Upper lobe of right lung (tissue), 1 donor: ENCODE measurements at regions not wholly inside any gene's neighbourhood (a gene's known extent, or its start where the extent isn't known, plus 50 kb on each side); places are given as distances from the start of the nearest gene placed in this dataset.
"Not testable (repeated sequence)": the region's sequence is repeated elsewhere in the genome, so short reads cannot be mapped to it uniquely, and the experiment has no call there.

ENCODE experiments used
- ATAC-seq: fragments of 200-7000 bp; cut with Tn5 transposase; one replicate; pipeline ENCODE4 v1.9.1; 2020; ENCODE audit warnings: mild to moderate bottlenecking, moderate library complexity
- DNase-seq: peaks from one replicate; pipeline ENCODE4 v3.0.0-alpha.2; 2020
- H3K27ac ChIP-seq: fragments of 200-600 bp; one replicate; pipeline ENCODE4 v1.8.0; 2022
- H3K27me3 ChIP-seq: fragments of 200-600 bp; one replicate; pipeline ENCODE4 v1.8.0; 2022; ENCODE audit warnings: mild to moderate bottlenecking
- H3K36me3 ChIP-seq: fragments of 200-600 bp; one replicate; pipeline ENCODE4 v1.8.0; 2022
- H3K4me1 ChIP-seq: fragments of 200-600 bp; one replicate; pipeline ENCODE4 v1.8.0; 2022
- H3K4me3 ChIP-seq: fragments of 200-600 bp; one replicate; pipeline ENCODE4 v1.8.0; 2022; ENCODE audit warnings: mild to moderate bottlenecking
- H3K9me3 ChIP-seq: fragments of 200-600 bp; one replicate; pipeline ENCODE4 v1.8.0; 2022
- intact Hi-C: fragments of 100-400 bp; cut with DNase I; formaldehyde crosslinking; loops from one replicate; pipeline ENCODE4 v1.11.0; 2022
- TF ChIP-seq, protein P1 (sequence below): fragments of 200-600 bp; IDR thresholded peaks from one replicate; pipeline ENCODE4 v1.8.0; 2022; ENCODE audit warnings: antibody characterized with exemption
- donor health status: DM: no; HTN: yes; CAD: no; lungs with severe emphysema.

DNA sequence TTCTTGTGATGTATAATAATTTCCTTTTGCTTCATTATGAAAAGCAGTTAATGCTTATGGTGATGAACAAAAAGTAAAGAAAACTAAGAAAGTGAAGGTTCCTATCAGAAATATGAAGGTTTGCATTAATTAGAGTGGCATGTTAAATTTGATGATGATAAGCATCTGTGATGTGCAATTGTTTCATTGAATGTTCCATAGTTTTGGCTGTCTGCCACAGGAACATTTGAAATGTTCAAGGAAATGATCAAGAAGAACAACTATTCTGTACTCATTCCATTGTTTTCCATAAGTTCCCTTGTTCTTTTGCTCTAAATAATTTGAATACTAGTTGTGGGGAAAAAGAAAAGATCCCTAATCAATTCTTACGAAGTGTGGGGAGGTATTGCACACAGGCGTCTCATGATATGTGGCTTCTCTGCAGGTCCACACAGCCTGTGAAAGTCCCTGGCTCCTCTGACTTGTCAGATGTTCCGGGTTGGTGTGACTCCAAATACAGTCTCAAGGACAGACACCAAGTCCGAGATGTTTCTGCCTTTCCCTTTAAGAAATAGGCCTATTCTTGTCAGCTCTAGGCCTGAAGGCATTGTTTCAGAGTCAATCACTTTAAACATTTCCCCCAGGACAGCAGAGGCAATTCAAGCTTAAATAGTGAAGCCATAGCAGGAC lies 152.6 kb upstream of the MAST4 start:
- H3K4me3 ChIP-seq, result no peak overlapping the region

DNA sequence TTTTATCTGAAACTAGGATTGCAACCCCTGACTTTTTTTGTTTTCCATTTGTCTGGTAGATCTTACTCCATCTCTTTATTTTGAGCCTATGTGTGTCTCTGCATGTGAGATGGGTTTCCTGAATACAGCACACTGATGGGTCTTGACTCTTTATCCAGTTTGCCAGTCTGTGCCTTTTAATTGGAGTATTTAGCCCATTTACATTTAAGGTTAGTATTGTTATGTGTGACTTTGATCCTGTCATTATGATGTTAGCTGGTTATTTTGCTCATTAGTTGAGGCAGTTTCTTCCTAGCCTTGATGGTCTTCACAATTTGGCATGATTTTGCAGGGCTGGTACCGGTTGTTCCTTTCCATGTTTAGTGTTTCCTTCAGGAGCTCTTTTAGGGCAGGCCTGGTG lies 148.1 kb upstream of the MAST4 start:
- H3K27me3 ChIP-seq, result not testable (repeated sequence)

More for the DNA sequence above, 152.6 kb upstream of the MAST4 start:
- ATAC-seq (no peak), DNase-seq (no peak)
- Histone ChIP-seq H3K9me3 (no peaks in the 10 kb centered on the region), H3K27ac (no peak overlapping the region), H3K27me3 (no peaks in the 10 kb centered on the region), H3K36me3 (no peaks in the 10 kb centered on the region), H3K4me1 (peaks cover 4% of the 10 kb centered on the region)
- TF ChIP-seq, protein P1, sequence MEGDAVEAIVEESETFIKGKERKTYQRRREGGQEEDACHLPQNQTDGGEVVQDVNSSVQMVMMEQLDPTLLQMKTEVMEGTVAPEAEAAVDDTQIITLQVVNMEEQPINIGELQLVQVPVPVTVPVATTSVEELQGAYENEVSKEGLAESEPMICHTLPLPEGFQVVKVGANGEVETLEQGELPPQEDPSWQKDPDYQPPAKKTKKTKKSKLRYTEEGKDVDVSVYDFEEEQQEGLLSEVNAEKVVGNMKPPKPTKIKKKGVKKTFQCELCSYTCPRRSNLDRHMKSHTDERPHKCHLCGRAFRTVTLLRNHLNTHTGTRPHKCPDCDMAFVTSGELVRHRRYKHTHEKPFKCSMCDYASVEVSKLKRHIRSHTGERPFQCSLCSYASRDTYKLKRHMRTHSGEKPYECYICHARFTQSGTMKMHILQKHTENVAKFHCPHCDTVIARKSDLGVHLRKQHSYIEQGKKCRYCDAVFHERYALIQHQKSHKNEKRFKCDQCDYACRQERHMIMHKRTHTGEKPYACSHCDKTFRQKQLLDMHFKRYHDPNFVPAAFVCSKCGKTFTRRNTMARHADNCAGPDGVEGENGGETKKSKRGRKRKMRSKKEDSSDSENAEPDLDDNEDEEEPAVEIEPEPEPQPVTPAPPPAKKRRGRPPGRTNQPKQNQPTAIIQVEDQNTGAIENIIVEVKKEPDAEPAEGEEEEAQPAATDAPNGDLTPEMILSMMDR, result no peak
- intact Hi-C loops, result no loop called here

DNA sequence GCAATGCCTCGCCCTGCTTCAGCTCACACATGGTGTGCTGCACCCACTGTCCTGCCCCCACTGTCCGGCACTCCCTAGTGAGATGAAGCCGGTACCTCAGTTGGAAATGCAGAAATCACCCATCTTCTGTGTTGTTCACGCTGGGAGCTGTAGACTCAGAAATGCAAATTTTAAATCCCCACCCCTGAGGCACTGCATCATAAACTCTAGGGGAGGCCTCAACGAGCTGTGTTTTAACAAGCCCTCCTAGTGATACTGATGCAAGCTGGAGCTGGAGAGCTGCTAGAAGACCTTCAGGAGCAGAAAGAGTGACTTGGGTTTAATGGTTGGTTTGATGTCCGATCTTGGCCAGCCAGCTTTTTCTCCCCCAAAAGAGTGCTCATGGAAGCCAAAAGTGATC lies 146.0 kb upstream of the MAST4 start:
- no peaks in the 10 kb centered on the region for H3K4me1 ChIP-seq
- no peak for DNase-seq
- H3K9me3 ChIP-seq, result no peaks in the 10 kb centered on the region
- H3K4me3 ChIP-seq, result no peak overlapping the region
- H3K27me3 ChIP-seq, result no peaks in the 10 kb centered on the region
- no peak for ATAC-seq
- H3K36me3 ChIP-seq, result no peaks in the 10 kb centered on the region
- TF ChIP-seq, protein P1, result no peak
- intact Hi-C loops, result no loop called here
- no peak overlapping the region for H3K27ac ChIP-seq

More for the DNA sequence above, 148.1 kb upstream of the MAST4 start:
- H3K9me3 ChIP-seq, H3K36me3 ChIP-seq, H3K4me1 ChIP-seq, H3K27ac ChIP-seq, ATAC-seq, DNase-seq, intact Hi-C loops, H3K4me3 ChIP-seq: not testable (repeated sequence)

DNA sequence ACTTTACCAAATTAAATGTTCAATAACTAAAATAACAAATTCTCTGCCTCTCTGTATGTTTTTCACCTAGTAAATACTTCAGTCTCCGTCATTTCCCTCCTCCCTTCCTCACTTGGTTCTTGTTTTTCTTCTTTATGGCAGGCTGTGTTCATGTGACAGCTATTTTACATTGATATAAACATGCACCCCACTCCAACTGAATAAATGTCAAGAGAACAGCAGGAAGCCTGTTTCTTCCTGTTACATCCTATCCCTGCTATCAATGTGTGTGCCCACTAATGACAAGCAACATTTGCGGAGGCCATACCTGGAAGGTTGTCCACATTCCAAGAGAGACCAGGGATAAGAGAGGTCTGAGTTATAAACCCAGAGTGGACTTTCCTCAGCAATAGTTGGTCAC lies 145.2 kb upstream of the MAST4 start:
- Histone ChIP-seq H3K4me1 (no peaks in the 10 kb centered on the region), H3K4me3 (no peak overlapping the region), H3K36me3 (no peaks in the 10 kb centered on the region), H3K27me3 (no peaks in the 10 kb centered on the region), H3K27ac (no peak overlapping the region), H3K9me3 (no peaks in the 10 kb centered on the region)
- ATAC-seq, result no peak
- TF ChIP-seq, protein P1, result no peak
- no peak for DNase-seq
- intact Hi-C loops, result no loop called here

DNA sequence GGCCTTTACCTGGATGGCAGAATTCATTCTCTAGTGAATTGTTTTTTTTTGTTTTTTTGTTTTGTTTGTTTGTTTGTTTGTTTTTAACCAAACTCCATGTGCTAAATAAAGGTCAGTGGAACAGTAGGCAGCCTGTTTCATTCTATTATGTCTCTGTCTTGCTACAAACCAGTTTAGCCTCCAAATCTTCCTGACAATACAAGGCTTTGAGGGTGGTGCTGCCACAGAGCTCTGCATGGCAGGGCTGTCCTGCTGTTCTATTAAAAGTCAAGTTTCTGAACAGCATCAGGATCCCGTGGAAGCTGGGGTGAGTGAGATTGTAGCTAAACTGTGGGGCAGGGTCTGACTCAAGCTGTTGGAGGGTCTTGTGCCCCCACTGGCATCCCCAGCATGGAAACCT lies 144.1 kb upstream of the MAST4 start:
- DNase-seq, result no peak
- intact Hi-C loops, result no loop called here

More for the DNA sequence above, 144.1 kb upstream of the MAST4 start:
- Histone ChIP-seq H3K4me1 (no peaks in the 10 kb centered on the region), H3K4me3 (no peak overlapping the region), H3K9me3 (no peaks in the 10 kb centered on the region), H3K36me3 (no peaks in the 10 kb centered on the region), H3K27ac (no peak overlapping the region), H3K27me3 (no peaks in the 10 kb centered on the region)
- TF ChIP-seq, protein P1, result no peak
- no peak for ATAC-seq
